Gastroesophageal sphincter (tissue), 4 donors: ENCODE measurements at regions not wholly inside any gene's neighbourhood (a gene's known extent, or its start where the extent isn't known, plus 50 kb on each side); places are given as distances from the start of the nearest gene placed in this dataset.

Experiments
- ATAC-seq: fragments of 150-250 bp; one replicate; pipeline ENCODE4 v1.9.1; 2016; ENCODE audit warnings: mild to moderate bottlenecking, moderate library complexity
- H3K27ac ChIP-seq, 4 donors: fragments of 200-600 bp; sonication (generic) in 3 of 4; 1 replicate in 3 of 4; 2 replicates in 1 of 4; pipeline ENCODE4 v1.5.1; 2016 to 2019
- H3K27me3 ChIP-seq: fragments of 200-600 bp; sonication (generic); one replicate; pipeline ENCODE4 v1.5.1; 2019
- H3K36me3 ChIP-seq, 2 donors: fragments of 200-600 bp; sonication (generic); one replicate each; pipeline ENCODE4 v1.5.1; 2019; ENCODE audit warnings: control low read depth in 1 of 2
- H3K4me1 ChIP-seq, 3 donors: fragments of 200-600 bp; sonication (generic); 1 replicate in 2 of 3; 2 replicates in 1 of 3; pipeline ENCODE4 v1.5.1; 2016 to 2019; ENCODE audit warnings: control low read depth in 2 of 3
- H3K4me3 ChIP-seq, 2 donors: fragments of 200-600 bp; sonication (generic); one replicate each; pipeline ENCODE4 v1.5.1; 2019; ENCODE audit warnings: mild to moderate bottlenecking in 1 of 2, moderate library complexity in 1 of 2
- H3K9me3 ChIP-seq, 3 donors: fragments of 200-600 bp; sonication (generic); one replicate each; pipeline ENCODE4 v1.5.1; 2017 to 2019; ENCODE audit warnings: control low read depth in 2 of 3
- EP300 ChIP-seq: sonication (generic); formaldehyde crosslinking; IDR thresholded peaks from one replicate; pipeline ENCODE4 v1.6.1; 2017; ENCODE audit warnings: antibody characterized with exemption, mild to moderate bottlenecking
- POLR2A ChIP-seq, 2 donors: fragments of 450-650 bp; IDR thresholded peaks; one replicate each; pipeline ENCODE4 v1.6.1; 2017; ENCODE audit warnings: antibody characterized with exemption in 2 of 2, mild to moderate bottlenecking in 2 of 2, moderate library complexity in 1 of 2
- POLR2AphosphoS5 ChIP-seq: sonication (generic); formaldehyde crosslinking; IDR thresholded peaks from one replicate; pipeline ENCODE4 v1.6.1; 2017; ENCODE audit warnings: antibody characterized with exemption
- WGBS, 2 donors: methylation state at CpG; one replicate each; pipeline ENCODE4 v1.1.5; 2018; ENCODE audit warnings: low coverage in 1 of 2; 5-methylcytosine and 5-hydroxymethylcytosine counted together
- TF ChIP-seq, protein P1 (sequence below), 4 experiments: fragments of 200-600 bp in 2 of 4; fragments of 450-650 bp in 2 of 4; sonication (generic) in 1 of 4; IDR thresholded peaks; one replicate each; pipeline ENCODE4 v1.5.1; 2017 to 2019; ENCODE audit warnings: antibody characterized with exemption in 4 of 4, mild to moderate bottlenecking in 2 of 4, moderate library complexity in 2 of 4

DNA sequence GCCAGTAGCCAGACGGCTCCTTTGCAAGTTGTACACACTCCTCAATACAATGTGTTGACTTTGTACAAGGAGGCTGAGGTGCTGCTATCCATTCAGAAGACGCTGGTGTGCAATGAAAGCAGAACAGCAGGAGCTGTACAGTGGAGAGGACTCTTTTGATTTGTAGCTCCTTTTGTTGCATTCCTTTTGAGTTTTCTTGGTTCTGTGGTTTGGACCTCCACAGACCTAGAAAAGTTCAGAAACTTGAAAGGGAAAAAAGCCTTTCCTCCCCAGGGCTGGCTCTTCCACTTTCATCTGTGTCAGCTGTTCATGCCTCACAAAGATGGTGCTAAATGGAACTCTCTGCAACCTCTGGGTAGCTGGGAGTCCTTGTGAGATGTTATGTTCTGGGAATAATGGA lies 117.4 kb downstream of the MAT2B start:
- no peak for ATAC-seq
- Histone ChIP-seq H3K27ac (no peak overlapping the region), H3K27me3 (no peaks in the 10 kb centered on the region), H3K36me3 (no peaks in the 10 kb centered on the region), H3K9me3 (no peaks in the 10 kb centered on the region), H3K4me3 (no peak overlapping the region), H3K4me1 (no peaks in the 10 kb centered on the region)
- no peak for TF ChIP-seq EP300
- TF ChIP-seq, protein P1, sequence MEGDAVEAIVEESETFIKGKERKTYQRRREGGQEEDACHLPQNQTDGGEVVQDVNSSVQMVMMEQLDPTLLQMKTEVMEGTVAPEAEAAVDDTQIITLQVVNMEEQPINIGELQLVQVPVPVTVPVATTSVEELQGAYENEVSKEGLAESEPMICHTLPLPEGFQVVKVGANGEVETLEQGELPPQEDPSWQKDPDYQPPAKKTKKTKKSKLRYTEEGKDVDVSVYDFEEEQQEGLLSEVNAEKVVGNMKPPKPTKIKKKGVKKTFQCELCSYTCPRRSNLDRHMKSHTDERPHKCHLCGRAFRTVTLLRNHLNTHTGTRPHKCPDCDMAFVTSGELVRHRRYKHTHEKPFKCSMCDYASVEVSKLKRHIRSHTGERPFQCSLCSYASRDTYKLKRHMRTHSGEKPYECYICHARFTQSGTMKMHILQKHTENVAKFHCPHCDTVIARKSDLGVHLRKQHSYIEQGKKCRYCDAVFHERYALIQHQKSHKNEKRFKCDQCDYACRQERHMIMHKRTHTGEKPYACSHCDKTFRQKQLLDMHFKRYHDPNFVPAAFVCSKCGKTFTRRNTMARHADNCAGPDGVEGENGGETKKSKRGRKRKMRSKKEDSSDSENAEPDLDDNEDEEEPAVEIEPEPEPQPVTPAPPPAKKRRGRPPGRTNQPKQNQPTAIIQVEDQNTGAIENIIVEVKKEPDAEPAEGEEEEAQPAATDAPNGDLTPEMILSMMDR (IDR thresholded peaks at IDR 0.05): no peak
- TF ChIP-seq POLR2AphosphoS5: no peak
- no peak for TF ChIP-seq POLR2A (IDR thresholded peaks at IDR 0.05)
- WGBS, 2 donors: 72% methylated on average over 2 of the region's 2 CpGs; no CpG with 5 or more reads in 1 of the 2 donors

DNA sequence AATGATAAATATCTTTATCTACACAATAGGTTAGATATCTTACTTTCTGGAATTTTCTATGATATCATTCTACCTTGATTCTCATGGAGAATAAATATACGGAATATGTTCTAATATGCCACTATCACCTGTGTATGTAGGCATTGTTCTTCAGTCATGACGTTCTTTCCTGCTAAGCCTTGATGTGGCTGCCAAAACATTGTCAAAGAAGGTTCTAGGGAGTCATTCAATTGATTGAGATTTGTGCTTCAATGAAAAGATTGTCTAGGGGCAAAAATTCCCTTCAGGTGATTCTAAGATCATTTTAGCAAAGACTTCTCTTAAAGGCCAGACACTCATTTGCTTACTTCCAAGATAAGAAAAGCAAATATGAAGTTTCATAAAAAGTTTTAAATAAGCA lies 118.1 kb downstream of the MAT2B start:
- H3K27ac ChIP-seq: no peak overlapping the region
- no peaks in the 10 kb centered on the region for H3K4me1 ChIP-seq
- no peaks in the 10 kb centered on the region for H3K27me3 ChIP-seq
- no peak for TF ChIP-seq POLR2A (IDR thresholded peaks at IDR 0.05)
- TF ChIP-seq, protein P1 (IDR thresholded peaks at IDR 0.05): no peak
- no peak for TF ChIP-seq POLR2AphosphoS5
- TF ChIP-seq EP300: no peak
- no peak for ATAC-seq
- 49 to 63% methylated on average over 2 of the region's 2 CpGs for WGBS, 2 donors
- H3K9me3 ChIP-seq: no peaks in the 10 kb centered on the region
- H3K36me3 ChIP-seq: no peaks in the 10 kb centered on the region
- H3K4me3 ChIP-seq: no peak overlapping the region

DNA sequence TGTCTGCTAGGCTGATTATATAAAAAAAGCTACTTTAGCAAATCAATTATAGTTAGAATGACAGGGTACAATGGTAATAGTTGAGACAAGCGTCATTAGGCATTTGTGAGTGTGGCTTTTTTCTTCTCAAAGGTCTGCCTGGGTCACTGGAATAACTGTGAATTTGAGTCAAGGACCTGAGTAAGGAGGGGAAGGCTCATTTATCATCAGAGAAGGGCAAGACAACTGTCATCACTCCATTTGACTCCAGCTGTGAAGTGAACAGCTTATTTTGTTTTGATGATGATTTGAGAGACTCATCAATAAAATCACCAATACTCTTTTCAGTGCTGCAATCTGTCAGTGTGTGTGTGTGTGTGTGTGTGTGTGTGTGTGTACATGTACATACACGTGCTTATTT lies 118.6 kb downstream of the MAT2B start:
- Histone ChIP-seq H3K27me3 (no peaks in the 10 kb centered on the region), H3K27ac (no peak overlapping the region), H3K36me3 (no peaks in the 10 kb centered on the region), H3K9me3 (no peaks in the 10 kb centered on the region), H3K4me3 (no peak overlapping the region), H3K4me1 (no peaks in the 10 kb centered on the region)
- ATAC-seq: no peak
- WGBS, 2 donors: 16 to 23% methylated on average over 2 of the region's 2 CpGs
- TF ChIP-seq, protein P1 (IDR thresholded peaks at IDR 0.05): no peak
- TF ChIP-seq POLR2AphosphoS5: no peak
- TF ChIP-seq EP300: no peak
- TF ChIP-seq POLR2A (IDR thresholded peaks at IDR 0.05): no peak

DNA sequence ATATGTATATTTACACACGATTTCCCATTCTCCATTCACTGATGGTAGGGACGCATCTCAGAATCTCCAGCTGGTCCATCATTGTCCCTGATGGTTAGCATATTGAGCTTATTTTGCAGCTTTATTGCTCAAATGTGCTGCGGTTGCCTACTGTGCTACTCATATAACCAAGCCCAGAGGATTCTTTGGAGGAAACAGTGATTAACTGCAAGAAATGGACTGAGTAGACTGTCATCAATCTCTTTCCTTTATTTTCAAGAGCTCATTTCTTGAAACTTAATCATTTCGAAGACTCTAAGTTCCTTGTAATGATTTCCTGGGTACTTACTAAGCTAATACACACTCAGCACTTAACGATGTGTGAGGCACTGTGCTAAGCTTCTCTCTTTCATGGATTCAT lies 119.0 kb downstream of the MAT2B start:
- no peaks in the 10 kb centered on the region for H3K36me3 ChIP-seq
- no peak overlapping the region for H3K4me3 ChIP-seq
- ATAC-seq: no peak
- H3K9me3 ChIP-seq: no peaks in the 10 kb centered on the region
- H3K27me3 ChIP-seq: no peaks in the 10 kb centered on the region
- 71 to 73% methylated on average over 5 of the region's 5 CpGs for WGBS, 2 donors
- no peak for TF ChIP-seq POLR2A (IDR thresholded peaks at IDR 0.05)
- TF ChIP-seq EP300: no peak
- TF ChIP-seq, protein P1 (IDR thresholded peaks at IDR 0.05): no peak
- no peak for TF ChIP-seq POLR2AphosphoS5
- H3K27ac ChIP-seq: no peak overlapping the region
- H3K4me1 ChIP-seq: no peaks in the 10 kb centered on the region

DNA sequence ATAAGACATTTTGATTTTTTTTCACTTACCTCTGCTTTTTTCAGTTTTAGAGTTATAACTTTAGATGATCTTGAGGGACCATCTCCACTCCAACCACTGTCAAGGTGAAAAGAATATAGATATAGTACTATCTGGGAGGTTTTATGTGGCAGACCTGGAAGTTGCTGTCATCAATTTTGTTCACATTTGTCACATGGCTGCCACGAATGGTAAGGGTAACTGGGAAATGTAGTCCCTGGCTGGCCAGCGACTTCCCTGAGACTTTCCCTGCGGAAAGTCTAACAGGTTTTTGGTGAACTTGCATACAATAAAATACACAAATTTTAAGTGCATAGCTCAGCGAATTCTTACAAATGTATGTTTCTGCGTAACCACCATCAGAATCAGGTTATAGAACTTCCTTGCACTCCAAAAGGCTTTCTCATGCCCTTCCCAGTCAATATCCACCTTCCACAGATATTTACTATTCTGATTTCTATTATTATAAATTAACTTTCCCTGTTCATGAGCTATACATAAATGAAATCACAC lies 121.5 kb downstream of the MAT2B start:
- H3K27ac ChIP-seq: no peak overlapping the region
- TF ChIP-seq, protein P1 (IDR thresholded peaks at IDR 0.05): no peak
- TF ChIP-seq EP300 (no peak), POLR2AphosphoS5 (no peak), POLR2A (IDR thresholded peaks at IDR 0.05) (no peak)
- H3K4me3 ChIP-seq: no peak overlapping the region
- ATAC-seq: no peak
- no peaks in the 10 kb centered on the region for H3K36me3 ChIP-seq
- peaks cover 5% of the 10 kb centered on the region for H3K27me3 ChIP-seq
- no peaks in the 10 kb centered on the region for H3K4me1 ChIP-seq
- H3K9me3 ChIP-seq: peaks cover 0 to 3% (median 0%) of the 10 kb centered on the region in 3 donors
- WGBS, 2 donors: 71 to 91% methylated on average over 5 of the region's 5 CpGs
